Central memory CD8-positive, alpha-beta T cell (primary cell): ENCODE measurements at regions not wholly inside any gene's neighbourhood (a gene's known extent, or its start where the extent isn't known, plus 50 kb on each side); places are given as distances from the start of the nearest gene placed in this dataset.

Source experiments
- ATAC-seq: fragments of 150-1000 bp; cut with Tn5 transposase; replicated peaks from 2 replicates; pipeline ENCODE4 v1.10.0; 2022; ENCODE audit warnings: mild to moderate bottlenecking, moderate FRiP score, moderate number of reproducible peaks; ENCODE audit not compliant: poor library complexity, severe bottlenecking; ENCODE audit errors: extremely low read depth
- DNase-seq, 2 donors: peaks; one replicate each; pipeline ENCODE4 v3.0.0; 2021; ENCODE audit warnings: low spot score in 2 of 2
- H3K27ac Mint-ChIP-seq: one replicate; pipeline ENCODE4 v1.8.0; 2022; ENCODE audit warnings: low read depth, mild to moderate bottlenecking, moderate library complexity, mixed read lengths
- H3K27me3 Mint-ChIP-seq: one replicate; pipeline ENCODE4 v1.8.0; 2022; ENCODE audit warnings: mixed read lengths
- H3K36me3 Mint-ChIP-seq: one replicate; pipeline ENCODE4 v1.8.0; 2022; ENCODE audit warnings: mild to moderate bottlenecking, moderate library complexity, mixed read lengths; ENCODE audit not compliant: insufficient read depth
- H3K4me1 Mint-ChIP-seq: one replicate; pipeline ENCODE4 v1.8.0; 2022; ENCODE audit warnings: mixed read lengths
- H3K4me3 Mint-ChIP-seq: one replicate; pipeline ENCODE4 v1.8.0; 2022; ENCODE audit warnings: mild to moderate bottlenecking, moderate library complexity, mixed read lengths
- H3K9me3 Mint-ChIP-seq: one replicate; pipeline ENCODE4 v1.8.0; 2022; ENCODE audit warnings: mixed read lengths

GRCh38 chr1:165040641-165041040, 315.9 kb downstream of the LMX1A start:
- Mint-ChIP-seq H3K27ac (no peak overlapping the region), H3K9me3 (peaks cover 4% of the 10 kb centered on the region), H3K4me1 (no peaks in the 10 kb centered on the region), H3K4me3 (no peak overlapping the region), H3K36me3 (no peaks in the 10 kb centered on the region), H3K27me3 (no peaks in the 10 kb centered on the region)
- DNase-seq = no peak
- ATAC-seq = no peak

- H3K27ac Mint-ChIP-seq = no peak overlapping the region
- no peak for DNase-seq
- no peak overlapping the region for H3K4me3 Mint-ChIP-seq
- ATAC-seq = no peak
- no peaks in the 10 kb centered on the region for H3K4me1 Mint-ChIP-seq
- no peaks in the 10 kb centered on the region for H3K27me3 Mint-ChIP-seq
- no peaks in the 10 kb centered on the region for H3K36me3 Mint-ChIP-seq
- H3K9me3 Mint-ChIP-seq = peaks cover under 1% of the 10 kb centered on the region
These were observed 316.5 kb downstream of the LMX1A start for GRCh38 chr1:165039996-165040395.

GRCh38 chr1:165036403-165036802, 320.1 kb downstream of the LMX1A start:
- DNase-seq (no peak), ATAC-seq (no peak)
- Mint-ChIP-seq H3K36me3 (no peaks in the 10 kb centered on the region), H3K27me3 (no peaks in the 10 kb centered on the region), H3K4me3 (no peak overlapping the region), H3K27ac (no peak overlapping the region), H3K4me1 (no peaks in the 10 kb centered on the region), H3K9me3 (peaks cover 11% of the 10 kb centered on the region)

GRCh38 chr1:165034136-165034809, 322.2 kb downstream of the LMX1A start:
- ATAC-seq (no peak), DNase-seq (no peak)
- no peaks in the 10 kb centered on the region for H3K36me3 Mint-ChIP-seq
- H3K4me3 Mint-ChIP-seq = no peak overlapping the region
- H3K4me1 Mint-ChIP-seq = no peaks in the 10 kb centered on the region
- no peaks in the 10 kb centered on the region for H3K27me3 Mint-ChIP-seq
- peaks cover 11% of the 10 kb centered on the region for H3K9me3 Mint-ChIP-seq
- H3K27ac Mint-ChIP-seq = no peak overlapping the region

- ATAC-seq (no peak), DNase-seq (no peak)
- Mint-ChIP-seq H3K27me3 (no peaks in the 10 kb centered on the region), H3K4me1 (no peaks in the 10 kb centered on the region), H3K36me3 (no peaks in the 10 kb centered on the region), H3K4me3 (no peak overlapping the region), H3K9me3 (peaks cover 11% of the 10 kb centered on the region), H3K27ac (no peak overlapping the region)
These were observed 325.5 kb downstream of the LMX1A start for GRCh38 chr1:165031001-165031400.

- H3K9me3 Mint-ChIP-seq = no peaks in the 10 kb centered on the region
- ATAC-seq (no peak), DNase-seq (no peak)
- H3K4me1 Mint-ChIP-seq = no peaks in the 10 kb centered on the region
- H3K36me3 Mint-ChIP-seq = no peaks in the 10 kb centered on the region
- no peak overlapping the region for H3K4me3 Mint-ChIP-seq
- H3K27ac Mint-ChIP-seq = no peak overlapping the region
- no peaks in the 10 kb centered on the region for H3K27me3 Mint-ChIP-seq
These were observed 330.7 kb downstream of the LMX1A start for GRCh38 chr1:165025805-165026204.

- Mint-ChIP-seq H3K27me3 (no peaks in the 10 kb centered on the region), H3K4me3 (no peak overlapping the region), H3K9me3 (peaks cover 13% of the 10 kb centered on the region), H3K36me3 (no peaks in the 10 kb centered on the region), H3K27ac (no peak overlapping the region), H3K4me1 (no peaks in the 10 kb centered on the region)
- DNase-seq (no peak), ATAC-seq (no peak)
These were observed 341.8 kb downstream of the LMX1A start for GRCh38 chr1:165014753-165015152.

- no peak overlapping the region for H3K4me3 Mint-ChIP-seq
- no peaks in the 10 kb centered on the region for H3K27me3 Mint-ChIP-seq
- peaks cover 4% of the 10 kb centered on the region for H3K9me3 Mint-ChIP-seq
- ATAC-seq = no peak
- no peaks in the 10 kb centered on the region for H3K4me1 Mint-ChIP-seq
- no peaks in the 10 kb centered on the region for H3K36me3 Mint-ChIP-seq
- no peak for DNase-seq
- no peak overlapping the region for H3K27ac Mint-ChIP-seq
These were observed 344.5 kb downstream of the LMX1A start for GRCh38 chr1:165011991-165012531.

- no peaks in the 10 kb centered on the region for H3K9me3 Mint-ChIP-seq
- no peak for ATAC-seq
These were observed 345.3 kb downstream of the LMX1A start for GRCh38 chr1:165011186-165011585.

GRCh38 chr1:165010418-165011070, 346.0 kb downstream of the LMX1A start:
- Mint-ChIP-seq H3K9me3 (no peaks in the 10 kb centered on the region), H3K27me3 (no peaks in the 10 kb centered on the region), H3K4me1 (no peaks in the 10 kb centered on the region), H3K36me3 (no peaks in the 10 kb centered on the region), H3K27ac (no peak overlapping the region), H3K4me3 (no peak overlapping the region)
- ATAC-seq (no peak), DNase-seq (no peak)

More at GRCh38 chr1:165011186-165011585, 345.3 kb downstream of the LMX1A start:
- H3K36me3 Mint-ChIP-seq = no peaks in the 10 kb centered on the region
- DNase-seq = no peak
- no peak overlapping the region for H3K4me3 Mint-ChIP-seq
- no peaks in the 10 kb centered on the region for H3K27me3 Mint-ChIP-seq
- no peak overlapping the region for H3K27ac Mint-ChIP-seq
- no peaks in the 10 kb centered on the region for H3K4me1 Mint-ChIP-seq

GRCh38 chr1:165006831-165007230, 349.7 kb downstream of the LMX1A start:
- no peak for DNase-seq
- Mint-ChIP-seq H3K36me3 (no peaks in the 10 kb centered on the region), H3K9me3 (no peaks in the 10 kb centered on the region), H3K4me1 (no peaks in the 10 kb centered on the region), H3K27me3 (no peaks in the 10 kb centered on the region), H3K4me3 (no peak overlapping the region), H3K27ac (no peak overlapping the region)
- no peak for ATAC-seq

GRCh38 chr1:164999146-164999545, 357.4 kb downstream of the LMX1A start:
- H3K36me3 Mint-ChIP-seq = no peaks in the 10 kb centered on the region
- H3K27me3 Mint-ChIP-seq = no peaks in the 10 kb centered on the region

GRCh38 chr1:164991763-164992314, 364.7 kb downstream of the LMX1A start:
- H3K9me3 Mint-ChIP-seq = peaks cover 22% of the 10 kb centered on the region
- H3K36me3 Mint-ChIP-seq = no peaks in the 10 kb centered on the region
- H3K27me3 Mint-ChIP-seq = no peaks in the 10 kb centered on the region
- no peak overlapping the region for H3K4me3 Mint-ChIP-seq
- H3K27ac Mint-ChIP-seq = no peak overlapping the region
- DNase-seq (no peak), ATAC-seq (no peak)
- H3K4me1 Mint-ChIP-seq = no peaks in the 10 kb centered on the region

More at GRCh38 chr1:164999146-164999545, 357.4 kb downstream of the LMX1A start:
- Mint-ChIP-seq H3K4me3 (no peak overlapping the region), H3K9me3 (peaks cover 6% of the 10 kb centered on the region), H3K27ac (no peak overlapping the region), H3K4me1 (no peaks in the 10 kb centered on the region)
- ATAC-seq (no peak), DNase-seq (no peak)
